GM18499 (cell line): ENCODE measurements at regions not wholly inside any gene's neighbourhood (a gene's known extent, or its start where the extent isn't known, plus 50 kb on each side); places are given as distances from the start of the nearest gene placed in this dataset.

ENCODE experiments used
- ATAC-seq: cut with Tn5 transposase; IDR thresholded peaks from one replicate; pipeline ENCODE4 v1.9.1; 2021; ENCODE audit warnings: moderate number of reproducible peaks; ENCODE audit not compliant: insufficient read depth, unreplicated experiment

DNA sequence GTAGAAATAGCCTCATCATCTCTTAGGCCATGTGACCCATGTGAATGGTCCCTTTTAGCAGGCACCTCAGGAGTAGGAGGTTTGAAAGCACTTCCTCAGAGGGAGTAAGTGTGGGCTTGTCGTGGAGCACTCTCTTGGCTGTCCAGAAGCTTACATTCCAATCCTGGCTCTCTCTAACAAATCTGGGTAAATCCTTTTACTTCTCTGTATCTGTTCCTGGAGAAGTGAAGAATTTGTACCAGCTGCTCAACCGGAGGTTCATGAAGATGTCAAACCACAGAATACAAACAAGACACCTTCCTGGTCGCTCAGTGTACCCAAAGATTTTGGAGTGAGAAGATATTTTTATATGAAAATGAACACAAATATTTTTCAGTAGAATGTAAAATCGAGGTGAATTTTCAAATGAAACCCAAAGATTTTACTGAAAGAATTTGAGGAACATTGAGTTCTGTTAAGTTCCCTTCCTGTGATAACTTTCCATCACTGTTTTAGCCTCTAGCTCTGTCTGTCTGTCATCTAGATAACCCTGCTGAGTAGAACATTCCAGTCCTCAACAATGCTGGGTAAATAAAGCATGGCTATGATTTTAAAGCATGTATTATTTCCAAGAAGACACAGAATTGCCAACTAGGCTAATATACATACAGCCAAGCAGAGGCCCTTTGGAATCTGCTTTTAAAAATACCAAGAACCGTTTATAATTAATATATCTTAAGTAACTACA, 263.9 kb upstream of the RGS6 start:
- ATAC-seq: no peak

DNA sequence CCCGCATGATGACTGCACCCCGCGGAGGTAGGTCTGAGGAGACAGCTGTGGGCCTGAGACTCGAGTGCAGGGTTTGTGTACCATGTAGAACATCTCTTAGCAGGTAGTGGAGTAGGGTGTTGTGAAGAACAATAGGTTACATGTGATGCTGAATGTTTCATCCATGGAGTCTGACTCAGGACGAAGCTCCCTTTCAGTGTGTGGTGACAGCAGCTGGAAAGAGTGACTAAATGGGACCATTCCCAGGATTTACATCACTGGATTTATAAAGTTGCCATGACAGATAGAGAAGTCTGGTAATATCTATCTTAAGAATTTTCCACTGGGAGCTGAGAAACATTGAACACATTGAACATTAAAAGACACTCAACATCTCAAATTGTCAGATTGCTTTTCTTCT, 259.6 kb upstream of the RGS6 start:
- no peak for ATAC-seq

DNA sequence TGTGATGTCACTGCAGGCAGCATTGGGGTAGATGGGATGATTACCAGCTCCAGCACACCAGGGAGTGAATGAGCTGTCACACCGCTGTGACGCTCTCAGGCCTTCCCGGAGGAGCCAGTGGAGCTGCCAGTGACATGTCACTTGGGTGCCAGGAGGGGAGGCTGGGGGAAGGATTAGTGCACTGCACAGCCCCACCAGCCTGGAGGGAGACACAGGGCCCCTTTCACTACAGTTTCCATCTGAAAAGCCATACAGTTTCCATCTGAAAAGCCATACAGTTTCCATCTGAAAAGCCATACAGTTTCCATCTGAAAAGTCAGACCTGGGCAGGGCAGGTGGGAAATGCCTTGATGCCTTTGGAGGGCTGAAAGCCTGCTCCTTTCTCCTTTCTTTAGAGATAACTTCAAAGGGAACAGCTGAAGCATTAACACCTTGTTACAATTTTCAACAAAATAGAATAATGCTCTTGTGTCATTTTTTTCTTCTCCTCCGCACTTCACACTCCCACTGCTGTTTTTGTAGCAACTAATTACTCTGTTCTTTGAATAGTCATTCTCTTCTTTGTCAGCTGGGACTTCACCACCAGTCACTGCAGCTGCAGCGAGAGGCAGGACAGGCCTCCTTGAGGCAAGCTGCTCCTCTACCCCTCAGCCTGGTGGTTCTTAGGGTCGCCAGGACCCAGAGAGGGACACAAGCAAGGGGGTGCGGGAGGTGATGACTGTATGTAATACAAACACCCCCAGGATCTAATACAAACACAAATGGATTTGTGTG, 256.9 kb upstream of the RGS6 start:
- no peak for ATAC-seq

DNA sequence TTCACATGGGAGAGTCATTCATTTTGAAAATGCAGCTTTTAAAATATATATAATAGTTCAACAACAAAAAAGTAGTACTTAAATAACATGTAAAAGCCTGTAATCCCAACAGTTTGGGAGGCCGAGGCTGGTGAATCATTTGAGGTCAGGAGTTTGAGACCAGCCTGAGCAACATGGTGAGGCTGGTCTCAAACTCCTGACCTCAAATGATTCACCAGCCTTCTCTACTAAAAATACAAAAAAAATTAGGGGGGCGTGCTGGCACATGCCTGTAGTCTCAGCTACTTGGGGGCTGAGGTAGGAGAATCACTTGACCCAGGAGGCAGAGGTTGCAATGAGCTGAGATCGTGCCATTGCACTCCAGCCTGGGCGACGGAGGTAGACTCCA, 256.3 kb upstream of the RGS6 start:
- no peak for ATAC-seq

DNA sequence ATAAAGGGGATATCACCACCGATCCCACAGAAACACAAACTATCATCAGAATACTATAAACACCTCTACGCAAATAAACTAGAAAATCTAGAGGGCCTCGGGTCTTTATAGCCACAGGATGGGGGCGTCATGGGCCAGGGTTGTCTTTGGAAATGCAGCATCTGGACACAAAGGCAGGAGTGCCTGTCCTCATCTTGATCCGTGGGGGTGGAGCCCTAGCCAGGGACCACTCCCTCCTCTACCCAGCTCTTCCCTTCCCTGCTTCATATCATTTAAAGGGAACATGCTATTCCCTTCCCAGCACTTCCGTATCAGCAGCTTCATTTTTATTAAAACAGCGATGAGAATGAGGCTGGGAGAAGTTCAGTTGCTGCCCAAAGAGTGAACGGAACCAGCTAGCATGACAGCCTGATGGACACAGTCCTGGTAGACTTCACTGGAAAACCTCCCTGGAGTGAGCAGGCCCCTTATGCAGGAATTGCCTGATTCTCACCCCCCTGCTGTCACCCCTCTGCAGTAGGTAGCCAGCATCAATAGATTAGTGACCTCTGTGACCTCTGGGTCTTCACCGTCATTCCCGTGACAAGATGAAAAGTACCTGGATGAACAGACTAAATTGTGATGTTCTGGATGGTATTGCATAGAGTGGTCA, 251.4 kb upstream of the RGS6 start:
- no peak for ATAC-seq

DNA sequence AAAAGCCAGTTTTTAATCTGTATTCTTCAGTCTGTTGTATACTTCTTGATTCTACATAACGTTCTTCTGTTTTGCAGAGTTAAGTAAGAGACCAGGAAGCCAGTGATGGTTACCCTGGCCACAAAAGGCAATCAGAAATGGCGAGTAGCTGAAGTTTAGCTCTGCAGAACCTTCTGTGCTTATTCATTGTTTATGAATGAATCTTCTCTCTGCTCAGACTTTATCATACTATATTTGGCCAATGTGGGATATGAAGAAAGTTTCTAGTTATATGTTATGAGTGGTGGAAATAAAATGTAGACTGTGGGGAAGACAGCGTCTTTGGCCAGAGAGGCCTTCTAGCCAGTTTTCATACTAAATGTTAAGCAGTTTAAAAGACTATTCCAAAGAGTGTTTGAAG, 249.9 kb upstream of the RGS6 start:
- no peak for ATAC-seq

DNA sequence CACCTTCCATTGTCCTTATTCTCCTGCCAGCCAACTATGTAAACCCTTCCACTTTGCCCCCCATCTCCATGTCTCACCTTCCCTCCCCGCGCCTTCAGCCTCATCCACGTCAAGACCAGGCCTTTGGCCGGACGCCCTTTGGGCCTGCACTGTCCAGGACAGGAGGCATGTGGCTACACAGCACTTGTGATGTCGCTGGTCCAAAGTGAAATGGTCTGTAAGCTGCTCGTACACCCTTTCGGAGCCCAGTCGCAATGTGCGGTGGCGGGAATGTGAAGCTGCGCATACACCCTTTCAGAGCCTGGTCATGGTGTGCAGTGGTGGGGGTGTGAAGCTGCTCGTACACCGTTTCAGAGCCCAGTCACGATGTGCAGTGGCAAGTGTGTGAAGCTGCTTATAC, 247.9 kb upstream of the RGS6 start:
- ATAC-seq: no peak

DNA sequence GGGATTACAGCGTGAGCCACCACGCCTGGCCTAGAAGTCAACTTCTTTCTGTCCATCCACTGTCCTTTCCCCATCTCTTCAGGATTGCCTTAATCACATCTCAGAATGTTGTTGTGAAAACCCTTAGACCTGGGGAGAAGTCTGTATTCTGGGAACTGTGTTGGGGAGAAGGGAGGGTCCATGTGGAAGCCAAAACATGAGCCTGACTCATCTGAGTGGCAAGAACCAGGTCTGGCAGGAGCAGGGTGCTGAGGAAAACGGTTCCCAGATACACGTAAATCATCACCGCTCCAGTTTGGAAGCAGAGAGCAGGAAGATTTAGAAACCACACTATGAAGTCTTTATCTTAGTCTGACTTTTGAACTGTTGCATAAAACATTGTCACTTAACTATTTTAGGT, 245.6 kb upstream of the RGS6 start:
- ATAC-seq: no peak

DNA sequence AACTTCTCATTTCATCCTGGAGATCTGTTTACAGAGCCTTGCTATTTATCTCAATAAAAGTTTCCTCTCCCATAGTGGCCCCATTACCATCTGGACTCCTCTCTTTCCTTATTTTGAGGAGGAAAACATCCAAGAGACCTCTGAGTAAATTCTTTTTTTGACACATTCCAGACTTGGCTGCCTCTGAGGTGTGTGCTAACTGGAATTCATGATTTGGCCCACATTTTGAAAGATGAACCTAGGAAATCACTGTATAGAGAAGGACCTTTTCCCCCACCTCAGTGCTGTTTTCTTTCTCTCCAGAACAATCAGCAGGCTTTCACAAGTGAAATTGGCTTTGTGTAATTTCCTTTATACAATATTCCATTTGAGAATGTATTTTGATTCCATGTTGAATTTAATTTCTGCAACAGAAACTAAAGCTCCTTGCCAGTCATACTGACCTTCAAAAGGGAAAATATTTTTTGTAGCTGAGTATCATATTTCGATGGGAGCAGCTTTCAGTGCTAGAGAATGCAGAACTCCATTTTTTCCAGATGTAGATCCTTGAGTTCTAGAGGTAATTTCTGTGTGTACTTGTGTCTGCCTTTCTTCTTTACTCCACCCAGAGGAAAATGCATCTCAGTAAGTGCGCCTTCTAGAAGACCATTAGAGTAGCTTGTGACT, 244.9 kb upstream of the RGS6 start:
- ATAC-seq: no peak

DNA sequence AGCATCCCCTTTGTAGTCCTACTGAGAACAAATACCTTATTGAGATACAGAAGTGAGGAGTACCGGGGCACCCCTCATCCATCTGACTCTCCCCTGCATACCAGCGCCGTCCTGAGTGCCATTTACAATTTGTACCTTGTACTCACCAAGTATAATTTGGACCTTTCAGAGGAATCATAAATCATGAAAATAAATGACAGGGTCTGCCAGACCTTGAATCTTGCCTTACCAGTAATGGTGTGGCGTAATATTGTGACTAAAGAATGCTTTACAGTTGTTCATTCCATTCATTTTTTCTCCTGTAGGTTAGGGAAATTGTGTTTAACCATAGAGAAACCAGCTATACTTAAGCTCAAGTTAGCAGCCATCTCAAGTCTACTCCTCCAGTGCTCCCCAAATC, 243.7 kb upstream of the RGS6 start:
- no peak for ATAC-seq

DNA sequence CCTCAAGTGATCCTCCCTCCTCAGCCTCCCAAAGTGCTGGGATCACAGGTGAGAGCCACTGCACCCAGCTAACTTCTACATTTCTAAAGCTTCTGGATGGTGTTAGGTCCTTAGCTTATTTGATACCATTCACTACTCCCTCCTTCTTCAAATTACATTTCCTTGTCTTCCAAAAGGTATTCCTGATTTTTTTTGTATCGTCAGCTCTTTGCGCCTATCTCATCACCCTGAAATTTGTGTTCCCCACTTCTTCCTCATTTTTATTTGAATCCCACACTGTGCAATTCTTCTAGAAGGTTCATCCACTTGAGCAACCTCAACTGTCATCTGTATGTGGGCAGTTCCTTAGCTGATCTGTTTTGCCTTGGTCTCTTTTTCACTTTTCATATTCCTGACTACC, 241.8 kb upstream of the RGS6 start:
- ATAC-seq: no peak

DNA sequence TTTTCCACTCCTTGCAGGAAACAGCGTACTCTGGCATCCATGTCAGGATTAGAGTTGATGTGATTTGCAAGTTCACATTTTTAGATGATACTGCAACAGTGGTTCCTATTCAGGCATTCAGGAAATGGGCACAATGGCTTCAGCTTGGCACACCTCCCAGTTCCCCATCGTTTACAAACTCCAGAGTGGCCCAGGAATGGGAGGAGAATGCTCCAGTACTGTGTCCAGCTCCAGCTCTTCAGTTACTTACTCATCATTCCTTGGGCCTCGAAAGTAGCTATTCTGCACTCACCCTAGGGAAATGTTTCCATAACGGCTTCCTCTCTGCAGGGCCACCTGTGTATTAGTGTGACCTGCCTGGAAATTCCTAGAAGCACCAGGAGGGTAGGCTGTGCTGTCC, 239.7 kb upstream of the RGS6 start:
- no peak for ATAC-seq

DNA sequence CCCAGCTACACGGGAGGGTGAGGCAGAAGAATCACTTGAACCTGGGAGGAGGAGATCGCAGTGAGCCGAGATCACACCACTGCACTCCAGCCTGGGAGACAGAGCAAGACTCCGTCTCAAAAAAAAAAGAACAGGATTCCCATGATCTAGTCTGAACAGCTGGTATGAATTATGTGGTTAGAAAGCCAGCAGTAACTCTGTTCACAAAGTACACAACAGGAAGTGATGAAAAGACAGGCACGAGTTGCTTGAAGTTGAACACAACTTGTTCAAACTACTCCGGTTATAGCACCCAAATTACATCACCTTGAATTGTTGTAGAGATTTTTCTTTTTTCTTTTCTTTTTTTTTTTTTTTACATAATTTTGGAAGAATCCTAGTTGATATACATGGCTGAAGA, 238.8 kb upstream of the RGS6 start:
- ATAC-seq: no peak

DNA sequence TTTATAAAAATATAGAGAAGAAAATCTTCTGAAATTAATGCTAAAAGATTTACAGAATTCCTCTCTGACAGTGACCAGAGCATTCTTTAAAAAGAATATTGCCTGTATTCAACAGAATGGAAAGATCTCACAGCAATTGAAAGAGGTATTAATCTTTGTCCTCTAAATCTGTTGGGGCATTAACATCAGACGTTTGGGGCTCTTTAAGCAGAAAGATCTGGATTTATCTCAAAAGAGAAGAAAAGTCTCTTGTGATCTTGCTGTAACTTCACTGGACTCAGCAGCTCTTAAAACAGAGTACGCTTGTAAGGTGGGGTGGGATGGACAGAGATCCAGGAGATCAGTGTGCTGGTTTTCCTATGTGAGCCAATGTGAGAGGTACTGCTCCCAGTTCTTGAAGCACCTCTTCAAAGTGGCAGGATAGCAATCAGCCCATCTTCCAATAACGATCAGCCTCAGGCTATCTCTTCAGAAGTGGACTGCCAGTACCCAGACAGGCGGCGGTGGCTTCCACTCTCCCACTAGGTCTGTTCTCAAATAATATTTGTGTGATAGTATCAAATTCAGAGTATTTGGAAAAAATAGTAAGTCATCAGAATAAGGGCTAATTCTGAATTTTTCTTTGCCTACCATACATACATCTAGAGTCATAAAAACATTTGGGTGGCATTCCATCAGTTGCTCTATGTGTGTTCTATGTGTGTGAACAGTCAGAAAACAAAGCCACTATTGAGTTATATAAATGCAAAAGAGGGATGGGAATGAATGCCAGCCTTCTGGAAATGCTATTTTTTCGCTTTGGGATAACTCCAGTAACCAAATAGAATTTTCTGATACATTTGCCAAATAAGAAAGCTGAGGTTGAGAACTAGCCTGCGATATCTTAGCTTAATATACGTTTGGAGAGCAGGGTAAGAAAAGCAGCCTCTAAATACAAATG, 237.4 kb upstream of the RGS6 start:
- ATAC-seq: no peak

DNA sequence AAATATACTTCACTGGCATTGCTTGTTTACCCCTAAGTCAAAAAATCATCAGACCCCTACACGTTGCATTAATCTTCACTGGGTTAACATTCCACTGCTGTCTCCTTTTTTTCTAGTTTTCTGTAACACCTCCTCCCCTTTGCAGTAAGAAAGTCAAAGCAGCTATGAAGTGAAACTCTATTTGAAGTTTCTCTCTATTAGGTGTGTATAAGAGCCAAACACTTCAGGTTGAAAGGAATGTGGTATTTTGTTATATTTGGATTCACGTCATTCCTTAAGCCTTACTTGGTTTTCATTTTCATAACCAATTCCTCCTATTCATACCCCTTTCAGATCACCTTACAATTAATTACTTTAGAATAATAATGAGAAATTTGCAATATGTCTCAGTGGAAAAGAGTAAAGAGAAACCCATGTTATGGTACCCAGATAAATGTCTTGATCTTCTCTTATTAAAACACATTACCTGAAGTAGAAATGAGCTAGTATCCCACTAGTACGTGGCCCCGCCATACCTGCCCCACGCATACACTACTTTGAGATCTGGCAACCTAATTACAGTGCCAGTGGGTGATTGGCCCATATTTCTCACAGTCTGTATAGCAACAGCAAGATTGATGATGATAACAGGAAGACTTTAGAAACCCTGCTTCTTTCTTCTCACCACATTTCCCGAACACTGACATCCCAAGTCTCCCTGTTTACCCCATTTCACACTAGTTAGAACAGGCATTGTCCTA, 236.4 kb upstream of the RGS6 start:
- no peak for ATAC-seq

DNA sequence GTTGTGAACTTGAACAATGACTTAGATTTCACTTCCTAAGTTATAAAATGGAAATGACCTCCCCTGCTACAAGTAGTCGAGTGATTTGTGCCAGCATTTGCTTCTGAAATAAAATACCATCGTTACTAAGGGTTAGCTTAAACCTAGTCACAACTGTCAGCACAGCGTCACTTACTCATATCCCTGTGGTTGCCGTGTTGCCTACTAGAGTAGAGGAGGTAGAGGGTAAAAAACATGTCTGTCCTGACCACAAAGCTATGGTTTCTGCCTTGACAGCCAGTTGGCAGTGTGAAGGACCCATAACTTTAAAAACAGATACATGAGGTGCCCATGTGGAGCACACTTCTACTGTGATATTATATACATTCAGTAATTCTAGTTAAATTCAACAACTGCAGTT, 234.2 kb upstream of the RGS6 start:
- no peak for ATAC-seq

DNA sequence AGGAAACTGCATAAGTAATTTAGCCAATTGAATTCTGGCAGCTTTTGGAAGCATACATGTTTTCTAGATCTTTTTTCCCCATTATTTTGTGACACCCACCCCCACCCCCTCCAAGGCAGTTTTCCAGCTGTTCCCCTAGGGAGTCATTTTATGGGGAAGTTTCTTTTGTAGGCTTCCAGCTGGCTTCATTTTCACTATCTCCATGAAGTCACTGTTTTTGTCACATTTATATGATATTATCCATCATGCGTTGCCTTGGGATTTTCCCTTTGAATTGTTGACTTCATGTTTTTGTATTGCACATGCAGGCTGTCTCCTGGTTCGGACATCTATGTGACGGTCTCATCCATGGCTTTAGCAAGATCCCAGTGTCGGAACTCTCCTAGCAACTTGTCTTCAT, 233.6 kb upstream of the RGS6 start:
- no peak for ATAC-seq

DNA sequence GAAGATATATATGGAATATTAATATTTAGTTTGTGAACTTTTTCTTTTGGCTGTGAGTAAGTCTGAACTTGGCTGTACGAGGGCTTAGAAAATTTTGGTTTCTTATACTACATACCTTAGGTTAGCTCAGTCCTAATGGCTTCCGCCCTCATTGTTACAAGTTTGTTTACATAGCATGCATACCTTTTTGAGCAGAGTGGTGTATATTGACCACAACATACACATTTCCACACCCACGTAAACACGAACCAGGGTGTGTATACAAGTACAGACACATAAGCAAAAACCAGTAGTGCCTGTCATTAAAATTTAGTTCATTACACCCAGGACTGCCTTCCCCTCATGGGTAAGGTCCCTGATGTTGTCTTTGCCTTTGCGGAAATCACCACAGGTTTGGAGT, 230.2 kb upstream of the RGS6 start:
- no peak for ATAC-seq

DNA sequence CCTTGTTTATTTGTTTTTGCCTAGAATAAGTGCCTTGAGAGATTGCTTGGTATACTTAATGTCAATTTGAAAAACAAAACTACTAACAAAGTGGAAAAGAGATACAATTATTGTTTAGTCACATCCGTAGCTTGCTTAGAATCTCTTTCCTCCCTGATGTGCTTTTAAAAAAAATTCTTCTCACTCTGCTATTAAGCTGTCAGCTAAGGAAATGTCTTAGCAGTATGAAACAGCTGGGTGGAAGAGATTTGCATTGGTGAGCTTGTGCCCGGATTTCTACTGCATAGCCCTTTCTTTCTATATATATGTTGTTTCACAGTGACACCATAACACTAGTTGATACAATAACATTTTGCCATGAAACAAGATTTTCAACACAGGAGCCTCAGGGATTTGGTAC, 229.4 kb upstream of the RGS6 start:
- no peak for ATAC-seq
